H1 (cell line): ENCODE measurements at regions not wholly inside any gene's neighbourhood (a gene's known extent, or its start where the extent isn't known, plus 50 kb on each side); places are given as distances from the start of the nearest gene placed in this dataset.

Experiments used
- CTCF ChIA-PET: fragments of 300-600 bp; sonication (Branson Sonifier 250); formaldehyde crosslinking; loops from one replicate; lab custom pipeline; 2021; ENCODE audit not compliant: partially characterized antibody; lab: Charles Lee
- POLR2A ChIA-PET: fragments of 300-600 bp; sonication (Branson Sonifier 250); formaldehyde crosslinking; loops from one replicate; lab custom pipeline; 2021; ENCODE audit warnings: inconsistent platforms; ENCODE audit not compliant: partially characterized antibody; lab: Charles Lee
- DNase-seq, 2 experiments: peaks; one replicate each; pipeline versions ENCODE4 v3.0.0 to v3.0.0-alpha.2; 2010 to 2022; ENCODE audit warnings: low spot score in 2 of 2, low read depth in 1 of 2, mixed read lengths in 1 of 2
- FAIRE-seq: peaks from 2 replicates; lab custom pipeline; 2011; peaks lifted over from hg19 to GRCh38; lab: Jason Lieb, UNC
- H2AFZ ChIP-seq: 2 replicates; pipeline ENCODE4 v1.8.1; 2012; ENCODE audit warnings: low read length, inconsistent platforms
- H2AK5ac ChIP-seq: 2 replicates; pipeline ENCODE4 v1.6.1; 2013; ENCODE audit warnings: low read depth, low read length
- H2BK120ac ChIP-seq: replicated peaks from 2 replicates; pipeline ENCODE3; 2013; ENCODE audit warnings: low read depth, low read length, inconsistent platforms
- H2BK12ac ChIP-seq: 2 replicates; pipeline ENCODE4 v1.6.1; 2013; ENCODE audit warnings: low read depth, low read length
- H2BK15ac ChIP-seq: 2 replicates; pipeline ENCODE4 v1.6.1; 2013; ENCODE audit warnings: low read length
- H2BK20ac ChIP-seq: 2 replicates; pipeline ENCODE4 v1.6.1; 2013; ENCODE audit warnings: low read length
- H2BK5ac ChIP-seq: 2 replicates; pipeline ENCODE4 v1.6.1; 2013; ENCODE audit warnings: low read depth, low read length
- H3K14ac ChIP-seq: 2 replicates; pipeline ENCODE4 v1.6.1; 2013; ENCODE audit warnings: inconsistent platforms; ENCODE audit not compliant: insufficient read length
- H3K18ac ChIP-seq: 2 replicates; pipeline ENCODE4 v1.6.1; 2013; ENCODE audit warnings: low read length; ENCODE audit errors: extremely low read depth
- H3K23ac ChIP-seq: 2 replicates; pipeline ENCODE4 v1.6.1; 2013; ENCODE audit warnings: inconsistent platforms; ENCODE audit not compliant: insufficient read length
- H3K23me2 ChIP-seq: 2 replicates; pipeline ENCODE4 v1.6.1; 2013; ENCODE audit warnings: low read depth, low read length
- H3K27ac ChIP-seq: 2 replicates; pipeline ENCODE4 v1.6.1; 2011; ENCODE audit warnings: low read depth, low read length, inconsistent platforms
- H3K27me3 ChIP-seq, 4 experiments: replicated peaks in 1 of 4; 1 replicate in 1 of 4; 2 replicates in 3 of 4; pipeline versions ENCODE4 v1.6.1 to v1.8.1; 2011 to 2013; ENCODE audit warnings: low read length in 3 of 4, mild to moderate bottlenecking in 3 of 4, inconsistent platforms in 2 of 4, mixed read lengths in 2 of 4, moderate library complexity in 1 of 4; ENCODE audit not compliant: control insufficient read depth in 3 of 4, insufficient read depth in 3 of 4; ENCODE audit errors: extremely low read depth in 1 of 4
- H3K36me3 ChIP-seq, 4 experiments: 2 replicates each; pipeline versions ENCODE4 v1.6.1 to v1.8.1; 2011 to 2013; ENCODE audit warnings: mild to moderate bottlenecking in 4 of 4, low read length in 3 of 4, moderate library complexity in 2 of 4, control low read depth in 1 of 4, inconsistent platforms in 1 of 4; ENCODE audit not compliant: insufficient read depth in 4 of 4, control insufficient read depth in 2 of 4
- H3K4ac ChIP-seq: replicated peaks from 2 replicates; pipeline ENCODE3; 2013; ENCODE audit warnings: low read length, low read depth, mixed read lengths, inconsistent platforms; ENCODE audit not compliant: insufficient read length
- H3K4me1 ChIP-seq, 4 experiments: replicated peaks in 1 of 4; 1 replicate in 1 of 4; 2 replicates in 3 of 4; pipeline versions ENCODE4 v1.6.1 to v1.8.1; 2011 to 2013; ENCODE audit warnings: low read length in 3 of 4, inconsistent platforms in 2 of 4, mixed read lengths in 1 of 4; ENCODE audit not compliant: insufficient read depth in 4 of 4, control insufficient read depth in 3 of 4
- H3K4me2 ChIP-seq, 2 experiments: 2 replicates each; pipeline versions ENCODE4 v1.6.1 to v1.8.1; 2011 to 2013; ENCODE audit warnings: low read depth in 2 of 2, low read length in 2 of 2, control low read depth in 1 of 2, inconsistent platforms in 1 of 2, mild to moderate bottlenecking in 1 of 2; ENCODE audit not compliant: insufficient read depth in 1 of 2
- H3K4me3 ChIP-seq, 4 experiments: fragments of 200-600, 300-600 bp in 1 of 4; sonication (generic), shearing (Covaris generic), sonication (Bioruptor Twin) in 1 of 4; 2 replicates each; pipeline versions ENCODE4 v1.5.1 to v1.8.1; 2011 to 2016; ENCODE audit warnings: low read length in 4 of 4, low read depth in 3 of 4, control low read depth in 2 of 4, inconsistent platforms in 2 of 4, mild to moderate bottlenecking in 2 of 4, mixed read lengths in 1 of 4, moderate library complexity in 1 of 4; ENCODE audit not compliant: insufficient read depth in 2 of 4; ENCODE audit errors: extremely low read depth in 1 of 4
- H3K56ac ChIP-seq: replicated peaks from 2 replicates; pipeline ENCODE3; 2013; ENCODE audit warnings: low read depth, mild to moderate bottlenecking, mixed read lengths, low read length, inconsistent platforms; ENCODE audit not compliant: insufficient read length
- H3K79me1 ChIP-seq: 2 replicates; pipeline ENCODE4 v1.6.1; 2013; ENCODE audit warnings: low read depth, low read length, control low read depth
- H3K79me2 ChIP-seq, 2 experiments: 2 replicates each; pipeline versions ENCODE4 v1.6.1 to v1.8.1; 2012 to 2013; ENCODE audit warnings: low read length in 2 of 2, mild to moderate bottlenecking in 2 of 2, inconsistent platforms in 1 of 2; ENCODE audit not compliant: insufficient read depth in 2 of 2, control insufficient read depth in 1 of 2
- H3K9ac ChIP-seq, 4 experiments: replicated peaks in 1 of 4; 1 replicate in 1 of 4; 2 replicates in 3 of 4; pipeline versions ENCODE4 v1.6.1 to v1.8.1; 2011 to 2013; ENCODE audit warnings: low read depth in 3 of 4, low read length in 3 of 4, control low read depth in 2 of 4, mild to moderate bottlenecking in 2 of 4, moderate library complexity in 2 of 4, inconsistent platforms in 1 of 4; ENCODE audit errors: extremely low read depth in 1 of 4
- H3K9me3 ChIP-seq, 2 experiments: 2 replicates each; pipeline versions ENCODE4 v1.6.1 to v1.8.1; 2012 to 2013; ENCODE audit warnings: mild to moderate bottlenecking in 2 of 2, moderate library complexity in 2 of 2, control low read depth in 1 of 2, inconsistent platforms in 1 of 2, low read depth in 1 of 2, low read length in 1 of 2, mixed read lengths in 1 of 2; ENCODE audit not compliant: insufficient read depth in 2 of 2
- H4K20me1 ChIP-seq, 2 experiments: replicated peaks in 1 of 2; 2 replicates each; pipeline versions ENCODE3 to v1.8.1; 2011 to 2013; ENCODE audit warnings: inconsistent platforms in 2 of 2, low read length in 2 of 2, mild to moderate bottlenecking in 1 of 2; ENCODE audit not compliant: insufficient read depth in 2 of 2, control insufficient read depth in 1 of 2
- H4K5ac ChIP-seq: 2 replicates; pipeline ENCODE4 v1.6.1; 2013; ENCODE audit warnings: low read length, low read depth, mixed read lengths, inconsistent platforms; ENCODE audit not compliant: insufficient read length
- H4K8ac ChIP-seq: 2 replicates; pipeline ENCODE4 v1.8.0; 2013; ENCODE audit warnings: mild to moderate bottlenecking, moderate library complexity, low read length, inconsistent platforms; ENCODE audit not compliant: insufficient read depth; ENCODE audit errors: extremely low read depth
- H4K91ac ChIP-seq: replicated peaks from 2 replicates; pipeline ENCODE3; 2013; ENCODE audit warnings: low read length, mixed read lengths, inconsistent platforms; ENCODE audit not compliant: insufficient read length
- BACH1 ChIP-seq: IDR thresholded peaks from 2 replicates; pipeline ENCODE4 v1.6.1; 2012; ENCODE audit warnings: low read length, improper control_type of control experiment
- CREB1 ChIP-seq: IDR thresholded peaks from 2 replicates; pipeline ENCODE4 v1.6.1; 2012; ENCODE audit warnings: inconsistent platforms
- PHF8 ChIP-seq: fragments of 200-600 bp; sonication (generic); conservative IDR thresholded peaks from 2 replicates; pipeline ENCODE4 v1.7.1; 2012; ENCODE audit warnings: low read depth, mild to moderate bottlenecking, inconsistent platforms, low read length, moderate library complexity
- SIN3A ChIP-seq, 2 experiments: IDR thresholded peaks in 1 of 2; conservative IDR thresholded peaks in 1 of 2; 2 replicates each; pipeline ENCODE4 v1.6.1; 2011 to 2012; ENCODE audit warnings: low read length in 2 of 2, improper control_type of control experiment in 1 of 2, low read depth in 1 of 2, mild to moderate bottlenecking in 1 of 2
- WGBS, 2 experiments: shearing (Covaris generic) in 1 of 2; methylation state at CpG; one replicate each; pipeline versions ENCODE4 v1.1.6 to v1.1.7; 2013 to 2015; ENCODE audit warnings: low lambda C conversion rate in 2 of 2, mixed read lengths in 2 of 2, inconsistent platforms in 1 of 2, low coverage in 1 of 2, missing lambda C conversion rate in 1 of 2; ENCODE audit not compliant: insufficient replicate concordance in 2 of 2, insufficient coverage in 1 of 2, insufficient read length in 1 of 2; ENCODE audit errors: extremely low coverage in 1 of 2, missing lambda C conversion rate in 1 of 2; 5-methylcytosine and 5-hydroxymethylcytosine counted together

- H3K4me1 ChIP-seq: peaks cover 0 to 5% (median 2%) of the 10 kb centered on the region in 4 experiments; a peak in 2 of 7 replicates
- POLR2A ChIA-PET: interaction anchor here (1.6 kb wide), 1 partner anchor 10 kb away, joined by 5 read pairs; no protein-coding TSS in a partner anchor
- no peak for TF ChIP-seq PHF8
- no peak for TF ChIP-seq BACH1
- no peak for TF ChIP-seq SIN3A (conservative IDR thresholded peaks at IDR 0.05 in 1 of 2, IDR thresholded peaks at IDR 0.05 in 1 of 2; ENCODE audit: low read depth in 1 of 2, low read length in 2 of 2)
- no peak for TF ChIP-seq CREB1
- H2BK120ac ChIP-seq: no peak overlapping the region
- no peaks in the 10 kb centered on the region for H3K79me2 ChIP-seq
- H3K9ac ChIP-seq: no peak overlapping the region
- WGBS, 2 experiments: 68% methylated on average over 2 of the region's 2 CpGs; no CpG with 5 or more reads in 1 of the 2 experiments
- H2BK20ac ChIP-seq: no peak overlapping the region
- H3K56ac ChIP-seq: no peak overlapping the region
- H3K36me3 ChIP-seq: no peaks in the 10 kb centered on the region
- H2AK5ac ChIP-seq: no peak overlapping the region
- no peaks in the 10 kb centered on the region for H3K27me3 ChIP-seq
- no peak overlapping the region for H3K14ac ChIP-seq
- no peaks in the 10 kb centered on the region for H3K23me2 ChIP-seq
- H3K9me3 ChIP-seq: no peaks in the 10 kb centered on the region
- no peak overlapping the region for H2BK12ac ChIP-seq
- FAIRE-seq: no peak
- H4K20me1 ChIP-seq: no peaks in the 10 kb centered on the region
- H3K4me3 ChIP-seq: no peak overlapping the region
- no peak overlapping the region for H4K8ac ChIP-seq
- H3K27ac ChIP-seq: no peak overlapping the region
- no peak overlapping the region for H3K18ac ChIP-seq
- no peak overlapping the region for H2BK15ac ChIP-seq
- no peak overlapping the region for H3K4me2 ChIP-seq
- H3K23ac ChIP-seq: no peak overlapping the region
- no peak overlapping the region for H2BK5ac ChIP-seq
- H4K91ac ChIP-seq: no peak overlapping the region
- no peaks in the 10 kb centered on the region for H3K79me1 ChIP-seq
- no peak overlapping the region for H3K4ac ChIP-seq
- CTCF ChIA-PET: interaction anchor here (0.7 to 4.3 kb wide), 11 partner anchors 9 to 598 kb away, joined by 3 to 30 read pairs (median 6); no protein-coding TSS in a partner anchor
- no peak overlapping the region for H4K5ac ChIP-seq
- DNase-seq: no peak
- H2AFZ ChIP-seq: no peak overlapping the region
Measured at GRCh38 chr11:93906486-93906885, 56.1 kb upstream of the VSTM5 start.
